Mucosa of descending colon (tissue), 3 donors: ENCODE measurements at regions not wholly inside any gene's neighbourhood (a gene's known extent, or its start where the extent isn't known, plus 50 kb on each side); places are given as distances from the start of the nearest gene placed in this dataset.
"Not testable (repeated sequence)": the region's sequence is repeated elsewhere in the genome, so short reads cannot be mapped to it uniquely, and the experiment has no call there.

Source experiments
- ATAC-seq: fragments of 200-7000 bp; cut with Tn5 transposase; one replicate; pipeline ENCODE4 v1.9.1; 2020; ENCODE audit warnings: mild to moderate bottlenecking, moderate library complexity
- DNase-seq, 3 donors: peaks; one replicate each; pipeline ENCODE4 v3.0.0-alpha.2; 2020
- H3K36me3 ChIP-seq: fragments of 200-600 bp; one replicate; pipeline ENCODE4 v1.8.0; 2021; ENCODE audit warnings: low read depth, mild to moderate bottlenecking
- H3K4me1 ChIP-seq: fragments of 200-600 bp; one replicate; pipeline ENCODE4 v1.8.0; 2021; ENCODE audit warnings: low read depth, mild to moderate bottlenecking
- H3K4me3 ChIP-seq: fragments of 200-600 bp; one replicate; pipeline ENCODE4 v1.8.0; 2021; ENCODE audit warnings: mild to moderate bottlenecking
- H3K9me3 ChIP-seq: fragments of 200-600 bp; one replicate; pipeline ENCODE4 v1.8.0; 2021; ENCODE audit warnings: mild to moderate bottlenecking
- intact Hi-C, 2 donors: fragments of 100-400 bp; cut with DNase I in 1 of 2; cut with micrococcal nuclease in 1 of 2; formaldehyde crosslinking; loops; one replicate each; pipeline versions ENCODE4 v1.11.0 to v1.11.1; 2022; cut with DNase I, micrococcal nuclease
- TF ChIP-seq, protein P1 (sequence below): fragments of 200-600 bp; IDR thresholded peaks from one replicate; pipeline ENCODE4 v1.8.0; 2022; ENCODE audit warnings: antibody characterized with exemption, mild to moderate bottlenecking
- donor health status: DM: no; HTN: no; CAD: no; lungs with moderate emphysema.
- donor health status: DM: no; HTN: no; CAD: no.
- donor health status: DM: no; HTN: yes; CAD: no.

DNA sequence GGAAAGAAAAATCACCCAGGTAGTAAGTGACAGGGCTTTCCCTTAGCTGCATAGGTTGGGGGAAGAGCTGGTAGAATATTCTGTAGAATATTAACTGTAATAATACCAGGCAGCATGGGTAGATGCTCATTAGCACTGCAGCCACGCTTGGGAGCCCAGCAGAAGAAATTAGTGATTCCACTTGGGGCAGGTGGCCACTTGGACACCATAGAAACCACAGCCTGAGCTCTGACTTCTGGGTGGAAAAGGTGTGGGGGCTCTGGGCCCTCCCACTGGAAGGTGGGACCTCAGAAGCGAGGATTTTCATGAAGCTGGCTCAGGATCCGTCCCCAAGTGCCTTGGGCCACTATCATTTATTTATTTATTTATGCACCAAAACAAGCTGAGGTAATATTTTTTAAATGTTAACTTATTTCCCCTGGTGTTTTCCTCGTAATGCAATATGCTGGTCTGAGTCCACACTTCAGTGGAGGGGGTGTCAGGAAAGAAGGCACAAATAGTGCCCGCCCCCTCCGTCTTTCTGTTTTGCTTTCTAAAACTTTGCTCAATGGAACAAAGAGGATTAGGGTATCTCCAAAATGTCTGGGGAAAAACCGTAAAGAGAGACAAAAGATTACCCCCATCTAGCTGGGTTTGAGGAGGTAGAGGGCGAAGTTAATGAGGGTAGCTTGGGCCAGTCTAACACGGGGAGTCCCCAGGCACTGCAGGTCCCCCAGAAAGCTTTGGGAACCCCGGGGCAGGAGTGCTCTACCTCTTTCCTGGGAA lies 75.2 kb upstream of the GADD45A start:
- DNase-seq (no peak), ATAC-seq (no peak)
- TF ChIP-seq, protein P1, sequence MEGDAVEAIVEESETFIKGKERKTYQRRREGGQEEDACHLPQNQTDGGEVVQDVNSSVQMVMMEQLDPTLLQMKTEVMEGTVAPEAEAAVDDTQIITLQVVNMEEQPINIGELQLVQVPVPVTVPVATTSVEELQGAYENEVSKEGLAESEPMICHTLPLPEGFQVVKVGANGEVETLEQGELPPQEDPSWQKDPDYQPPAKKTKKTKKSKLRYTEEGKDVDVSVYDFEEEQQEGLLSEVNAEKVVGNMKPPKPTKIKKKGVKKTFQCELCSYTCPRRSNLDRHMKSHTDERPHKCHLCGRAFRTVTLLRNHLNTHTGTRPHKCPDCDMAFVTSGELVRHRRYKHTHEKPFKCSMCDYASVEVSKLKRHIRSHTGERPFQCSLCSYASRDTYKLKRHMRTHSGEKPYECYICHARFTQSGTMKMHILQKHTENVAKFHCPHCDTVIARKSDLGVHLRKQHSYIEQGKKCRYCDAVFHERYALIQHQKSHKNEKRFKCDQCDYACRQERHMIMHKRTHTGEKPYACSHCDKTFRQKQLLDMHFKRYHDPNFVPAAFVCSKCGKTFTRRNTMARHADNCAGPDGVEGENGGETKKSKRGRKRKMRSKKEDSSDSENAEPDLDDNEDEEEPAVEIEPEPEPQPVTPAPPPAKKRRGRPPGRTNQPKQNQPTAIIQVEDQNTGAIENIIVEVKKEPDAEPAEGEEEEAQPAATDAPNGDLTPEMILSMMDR: no peak
- H3K36me3 ChIP-seq: no peaks in the 10 kb centered on the region
- intact Hi-C loops: no loop called here
- H3K4me1 ChIP-seq: no peaks in the 10 kb centered on the region
- H3K4me3 ChIP-seq: no peak overlapping the region
- no peaks in the 10 kb centered on the region for H3K9me3 ChIP-seq

DNA sequence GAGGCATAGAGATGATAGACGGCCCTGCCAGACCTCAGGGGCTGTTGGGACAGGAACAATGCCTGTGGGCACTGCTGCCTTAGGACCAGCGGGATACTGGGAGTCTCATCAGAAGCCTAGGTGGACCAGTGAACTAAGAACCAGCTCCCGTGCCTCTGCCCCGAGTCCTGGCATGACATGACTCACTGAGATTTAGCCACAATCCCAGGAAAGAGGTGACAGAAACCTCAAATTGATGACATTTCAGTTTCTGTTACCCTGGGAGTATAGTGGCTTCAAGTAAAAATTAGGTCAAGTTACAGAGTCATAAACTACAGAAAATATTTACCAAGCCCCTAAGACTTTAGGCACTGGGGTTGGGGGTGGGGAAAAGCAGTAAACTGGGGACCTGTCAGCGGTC lies 74.6 kb upstream of the GADD45A start:
- Histone ChIP-seq H3K4me3 (no peak overlapping the region), H3K9me3 (no peaks in the 10 kb centered on the region), H3K4me1 (no peaks in the 10 kb centered on the region), H3K36me3 (no peaks in the 10 kb centered on the region)
- intact Hi-C loops: no loop called here
- DNase-seq (no peak), ATAC-seq (no peak)
- TF ChIP-seq, protein P1: no peak

DNA sequence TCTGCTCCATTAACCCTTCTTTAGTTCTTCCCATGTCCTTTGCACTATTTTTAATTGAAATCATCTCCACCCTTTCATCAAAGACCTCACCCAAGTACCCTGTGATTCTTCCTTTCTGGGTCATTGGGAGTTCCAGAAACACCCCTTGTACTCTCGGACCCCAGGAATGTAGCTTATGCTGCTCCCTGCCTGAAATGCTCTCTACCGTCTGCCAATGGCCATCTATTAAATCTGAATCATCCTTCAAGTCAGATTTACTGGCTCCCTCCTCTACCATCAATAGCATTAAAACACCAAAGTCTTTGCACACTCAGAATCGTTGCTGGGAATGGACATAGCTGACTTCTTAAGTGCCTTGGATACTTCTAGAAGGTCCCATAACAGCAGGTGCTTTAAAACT lies 73.2 kb upstream of the GADD45A start:
- Histone ChIP-seq H3K36me3 (no peaks in the 10 kb centered on the region), H3K4me3 (no peak overlapping the region), H3K9me3 (no peaks in the 10 kb centered on the region), H3K4me1 (no peaks in the 10 kb centered on the region)
- no peak for ATAC-seq
- TF ChIP-seq, protein P1: no peak
- intact Hi-C loops: no loop called here
- no peak for DNase-seq

DNA sequence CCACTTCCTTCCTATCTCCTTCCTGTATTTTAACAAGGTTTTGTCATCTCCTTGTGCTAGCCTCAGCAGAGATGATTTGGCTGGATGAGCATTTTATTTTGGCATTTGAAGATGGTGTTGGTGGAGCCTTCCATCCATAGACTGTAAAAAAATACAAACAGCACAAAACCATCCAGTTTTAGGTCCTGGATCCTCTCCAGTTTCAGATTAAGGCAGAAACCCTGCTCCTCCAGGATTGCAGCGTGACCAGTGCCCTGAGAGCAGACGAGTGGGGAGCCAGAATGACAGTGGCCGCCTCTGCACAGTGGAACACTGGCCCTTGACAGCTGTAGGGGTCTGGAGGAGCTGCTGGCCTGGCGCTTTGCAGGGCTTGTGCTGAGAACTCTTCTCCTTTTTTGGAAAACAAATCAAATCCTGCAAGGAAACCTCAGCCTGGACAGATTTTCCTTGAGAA lies 72.2 kb upstream of the GADD45A start:
- TF ChIP-seq, protein P1: no peak
- Histone ChIP-seq H3K4me1 (no peaks in the 10 kb centered on the region), H3K36me3 (no peaks in the 10 kb centered on the region), H3K9me3 (no peaks in the 10 kb centered on the region), H3K4me3 (no peak overlapping the region)
- ATAC-seq (no peak), DNase-seq (no peak)
- intact Hi-C loops: no loop called here

DNA sequence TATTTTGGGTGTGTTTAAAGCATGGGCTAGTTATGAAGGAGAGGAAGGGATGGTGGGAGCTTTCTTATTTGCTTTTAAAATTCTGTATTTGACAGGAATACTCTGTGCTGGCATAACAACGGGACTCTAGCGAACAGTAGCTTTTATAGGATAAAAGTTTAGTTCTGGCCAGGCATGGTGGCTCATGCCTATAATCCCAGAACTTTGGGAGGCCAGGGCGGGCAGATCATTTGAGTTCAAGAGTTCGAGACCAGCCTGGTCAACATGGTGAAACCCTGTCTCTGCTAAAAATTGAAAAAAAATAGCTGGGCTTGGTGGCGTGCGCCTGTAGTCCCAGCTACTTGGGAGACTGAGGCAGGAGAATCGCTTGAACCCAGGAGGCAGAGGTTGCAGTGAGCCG lies 71.5 kb upstream of the GADD45A start:
- intact Hi-C loops, ATAC-seq, H3K9me3 ChIP-seq, H3K4me3 ChIP-seq, H3K36me3 ChIP-seq, DNase-seq, H3K4me1 ChIP-seq: not testable (repeated sequence)

DNA sequence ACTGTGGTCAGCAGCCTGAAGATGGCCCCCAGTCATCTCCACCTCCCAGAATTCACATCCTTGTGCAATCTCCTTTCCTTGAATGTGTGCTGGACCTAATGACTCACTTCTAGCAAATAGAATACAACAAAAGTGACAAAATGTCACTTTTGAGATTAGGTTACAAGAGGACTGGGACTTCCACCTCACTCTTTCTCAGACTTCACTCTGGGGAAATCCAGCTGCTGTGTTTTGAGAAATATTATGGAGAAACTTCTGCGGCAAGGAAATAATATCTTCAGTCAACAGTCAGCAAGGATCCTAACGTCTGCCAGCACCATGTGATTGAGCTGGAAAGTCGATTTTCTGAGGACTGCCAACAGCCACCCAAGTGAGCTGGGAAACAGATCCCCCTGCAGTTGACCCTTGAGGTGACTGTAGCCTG lies 70.5 kb upstream of the GADD45A start:
- no peak for ATAC-seq
- Histone ChIP-seq H3K9me3 (no peaks in the 10 kb centered on the region), H3K36me3 (no peaks in the 10 kb centered on the region), H3K4me3 (no peak overlapping the region), H3K4me1 (no peaks in the 10 kb centered on the region)
- no peak for DNase-seq
- intact Hi-C loops: no loop called here
- TF ChIP-seq, protein P1: no peak
